SK-N-SH (cell line): ENCODE measurements at regions not wholly inside any gene's neighbourhood (a gene's known extent, or its start where the extent isn't known, plus 50 kb on each side); places are given as distances from the start of the nearest gene placed in this dataset.

Source experiments
- CTCF ChIA-PET: fragments of 300-600, 350-600 bp; formaldehyde crosslinking; extraction: SDS; loops from one replicate; lab custom pipeline; 2021; lab: Yijun Ruan, JAX
- POLR2A ChIA-PET: fragments of 350-600 bp; sonication (Branson Sonifier 250); formaldehyde crosslinking; extraction: SDS; loops from one replicate; lab custom pipeline; 2020; ENCODE audit warnings: antibody characterized with exemption, inconsistent platforms; lab: Yijun Ruan, JAX
- DNase-seq: peaks from one replicate; pipeline ENCODE4 v3.0.0; 2012
- H2AFZ ChIP-seq: fragments of 200-600 bp; sonication (generic); 2 replicates; pipeline ENCODE4 v1.8.1; 2016; ENCODE audit warnings: antibody characterized with exemption, mild to moderate bottlenecking, low read depth
- H3F3A ChIP-seq: fragments of 200-600 bp; sonication (generic); replicated peaks from 2 replicates; pipeline ENCODE3; 2016; ENCODE audit warnings: antibody characterized with exemption, mild to moderate bottlenecking; ENCODE audit not compliant: insufficient read depth
- H3K27ac ChIP-seq, 2 experiments: fragments of 200-500 bp in 1 of 2; fragments of 200-600 bp in 1 of 2; sonication (Bioruptor generic) in 1 of 2; sonication (generic), shearing (Covaris generic) in 1 of 2; 2 replicates each; pipeline versions ENCODE4 v1.5.1 to v1.6.1; 2014 to 2016; ENCODE audit warnings: low read depth in 2 of 2, inconsistent platforms in 1 of 2, low read length in 1 of 2, mild to moderate bottlenecking in 1 of 2, mixed read lengths in 1 of 2
- H3K27me3 ChIP-seq: fragments of 200-600 bp; sonication (generic), shearing (Covaris generic); 2 replicates; pipeline ENCODE4 v1.6.1; 2016; ENCODE audit warnings: mixed run types; ENCODE audit not compliant: insufficient read depth
- H3K36me3 ChIP-seq, 2 experiments: fragments of 200-500 bp in 1 of 2; fragments of 200-600 bp in 1 of 2; sonication (Bioruptor generic) in 1 of 2; sonication (generic) in 1 of 2; replicated peaks in 1 of 2; 2 replicates each; pipeline versions ENCODE3 to v1.5.1; 2014 to 2016; ENCODE audit warnings: low read length in 1 of 2, mild to moderate bottlenecking in 1 of 2; ENCODE audit not compliant: insufficient read depth in 2 of 2, control insufficient read depth in 1 of 2
- H3K4me1 ChIP-seq, 2 experiments: fragments of 200-500 bp in 1 of 2; fragments of 200-600 bp in 1 of 2; sonication (Bioruptor generic) in 1 of 2; sonication (generic), shearing (Covaris generic) in 1 of 2; 2 replicates each; pipeline versions ENCODE4 v1.5.1 to v1.6.1; 2014 to 2016; ENCODE audit warnings: low read depth in 1 of 2, low read length in 1 of 2, mixed run types in 1 of 2; ENCODE audit not compliant: insufficient read depth in 2 of 2, control insufficient read depth in 1 of 2
- H3K4me2 ChIP-seq: fragments of 200-600 bp; sonication (generic), shearing (Covaris generic); 2 replicates; pipeline ENCODE4 v1.6.1; 2017; ENCODE audit warnings: mixed run types
- H3K4me3 ChIP-seq, 2 experiments: fragments of 200-500 bp in 1 of 2; fragments of 200-600 bp in 1 of 2; sonication (Bioruptor generic) in 1 of 2; sonication (generic), shearing (Covaris generic) in 1 of 2; 2 replicates each; pipeline versions ENCODE4 v1.5.1 to v1.8.1; 2014 to 2016; ENCODE audit warnings: low read depth in 2 of 2, inconsistent platforms in 1 of 2, low read length in 1 of 2, mild to moderate bottlenecking in 1 of 2, mixed read lengths in 1 of 2, moderate library complexity in 1 of 2
- H3K79me2 ChIP-seq: fragments of 200-600 bp; sonication (generic); 2 replicates; pipeline ENCODE4 v1.8.1; 2017; ENCODE audit warnings: mild to moderate bottlenecking; ENCODE audit not compliant: insufficient read depth
- H3K9ac ChIP-seq: fragments of 200-600 bp; sonication (generic); 2 replicates; pipeline ENCODE4 v1.6.1; 2017; ENCODE audit warnings: mixed run types
- H3K9me2 ChIP-seq: fragments of 200-600 bp; sonication (generic); 2 replicates; pipeline ENCODE4 v1.6.1; 2017; ENCODE audit warnings: mixed run types
- H3K9me3 ChIP-seq: fragments of 200-600 bp; sonication (generic); 2 replicates; pipeline ENCODE4 v1.6.1; 2017; ENCODE audit warnings: mixed run types, mild to moderate bottlenecking, moderate library complexity
- H4K20me1 ChIP-seq: fragments of 200-600 bp; sonication (generic); 2 replicates; pipeline ENCODE4 v1.6.1; 2017; ENCODE audit warnings: mild to moderate bottlenecking, mixed run types; ENCODE audit not compliant: insufficient read depth
- CHD2 ChIP-seq: fragments of 150-350 bp; IDR thresholded peaks from 2 replicates; pipeline ENCODE4 v1.6.1; 2018; ENCODE audit warnings: low read length; ENCODE audit not compliant: partially characterized antibody
- CTCF ChIP-seq: fragments of 200-600 bp; sonication (generic); IDR thresholded peaks from 2 replicates; pipeline ENCODE4 v1.6.1; 2017; ENCODE audit warnings: antibody characterized with exemption, mild to moderate bottlenecking, moderate library complexity
- EP300 ChIP-seq, 2 experiments: IDR thresholded peaks; 2 replicates each; pipeline versions ENCODE4 v1.4.0 to v1.6.1; 2012; ENCODE audit warnings: borderline replicate concordance in 1 of 2, low read depth in 1 of 2, low read length in 1 of 2
- EZH2phosphoT487 ChIP-seq: fragments of 200-600 bp; sonication (generic); IDR thresholded peaks from 2 replicates; pipeline ENCODE4 v1.6.1; 2017; ENCODE audit warnings: low read depth, mixed run types, mild to moderate bottlenecking, antibody characterized with exemption, moderate library complexity, borderline replicate concordance
- FOXJ3 ChIP-seq: sonication (generic); formaldehyde crosslinking; IDR thresholded peaks from 2 replicates; pipeline ENCODE4 v1.5.1; 2020; ENCODE audit warnings: mild to moderate bottlenecking, missing genetic modification reagents
- FOXM1 ChIP-seq: IDR thresholded peaks from 2 replicates; pipeline ENCODE4 v1.4.0; 2012; ENCODE audit warnings: low read depth, mild to moderate bottlenecking
- GATA2 ChIP-seq: sonication (generic); formaldehyde crosslinking; IDR thresholded peaks from 2 replicates; pipeline ENCODE4 v1.5.0; 2020; ENCODE audit warnings: mild to moderate bottlenecking, missing genetic modification reagents
- RAD21 ChIP-seq: IDR thresholded peaks from 2 replicates; pipeline ENCODE4 v1.6.1; 2012; ENCODE audit warnings: mild to moderate bottlenecking, low read length
- TEAD4 ChIP-seq: IDR thresholded peaks from 2 replicates; pipeline ENCODE4 v1.4.0; 2012; ENCODE audit warnings: mild to moderate bottlenecking, borderline replicate concordance; ENCODE audit not compliant: insufficient read depth
- USF2 ChIP-seq: fragments of 150-350 bp; IDR thresholded peaks from 2 replicates; pipeline ENCODE4 v1.6.1; 2017; ENCODE audit warnings: antibody characterized with exemption, low read length, low read depth, borderline replicate concordance
- WGBS: methylation state at CpG from one replicate; pipeline ENCODE4 v1.1.6; 2017; ENCODE audit warnings: low lambda C conversion rate; 5-methylcytosine and 5-hydroxymethylcytosine counted together
- TF ChIP-seq, protein P1 (sequence below): IDR thresholded peaks from 2 replicates; pipeline ENCODE4; 2012
- TF ChIP-seq, protein P2 (sequence below): IDR thresholded peaks from 2 replicates; pipeline ENCODE4 v1.4.0; 2012; ENCODE audit warnings: low read depth, borderline replicate concordance
- TF ChIP-seq, protein P3 (sequence below): fragments of 150-350 bp; IDR thresholded peaks from 2 replicates; pipeline ENCODE4 v1.6.1; 2016; ENCODE audit warnings: mild to moderate bottlenecking, low read depth, low read length

DNA sequence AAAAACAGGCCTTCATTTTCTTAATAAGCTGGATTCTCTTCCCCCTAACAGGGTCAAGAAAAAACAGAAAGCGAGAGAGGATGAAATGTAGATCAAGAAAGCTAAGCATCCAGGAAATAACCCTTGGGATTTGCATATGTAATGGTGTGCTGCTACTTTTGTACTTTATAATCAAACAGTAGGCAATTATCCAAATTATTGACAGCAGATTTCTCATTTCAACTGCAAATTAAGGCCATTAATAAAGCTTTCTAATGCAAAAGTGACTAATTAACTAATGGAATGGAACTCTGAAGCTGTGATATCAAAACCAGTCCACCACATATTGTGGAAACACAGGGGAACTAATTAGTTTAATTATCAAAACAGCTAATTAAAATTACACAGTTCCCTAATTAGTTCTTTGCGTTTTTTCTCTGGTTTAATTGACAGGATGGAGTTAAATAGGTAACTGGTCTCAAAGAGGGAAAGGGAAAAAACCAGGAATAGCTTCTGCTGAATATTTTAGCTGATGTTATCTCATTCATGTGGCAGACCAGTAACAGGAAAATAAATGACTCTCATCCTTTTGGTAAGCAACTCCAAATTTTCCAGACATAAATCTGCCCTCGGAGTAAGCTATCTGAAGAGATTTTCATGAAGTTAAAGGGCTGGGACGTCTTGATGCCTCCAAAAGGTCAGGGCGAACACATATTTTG lies 182.7 kb upstream of the LMO3 start:
- WGBS = 5% methylated on average over 5 of the region's 5 CpGs
- Histone ChIP-seq H3F3A (no peaks in the 10 kb centered on the region), H3K4me3 (no peak overlapping the region), H3K27me3 (no peaks in the 10 kb centered on the region), H3K9me2 (no peaks in the 10 kb centered on the region), H3K4me1 (peaks cover 0 to 2% of the 10 kb centered on the region in 2 experiments; a peak in 2 of 4 replicates), H3K27ac (peak overlapping the region in 1 of 2 experiments; percentile 43; a peak in 2 of 4 replicates), H3K9me3 (no peaks in the 10 kb centered on the region), H3K36me3 (no peaks in the 10 kb centered on the region), H3K9ac (no peak overlapping the region), H3K79me2 (no peaks in the 10 kb centered on the region), H4K20me1 (no peaks in the 10 kb centered on the region), H2AFZ (no peak overlapping the region), H3K4me2 (no peak overlapping the region)
- CTCF ChIA-PET = interaction anchor here (0.8 to 1.1 kb wide), 2 partner anchors 92 to 182 kb away, joined by 3 read pairs; no protein-coding TSS in a partner anchor
- DNase-seq = peak; percentile 7
- TF ChIP-seq FOXM1 (no peak), FOXJ3 (no peak), GATA2 (CRISPR knock-in tag) (peak; percentile 78), CTCF (no peak), EP300 (IDR thresholded peaks at IDR 0.05; ENCODE audit: borderline replicate concordance in 1 of 2, low read depth in 1 of 2, low read length in 1 of 2) (0 out of 4 replicates have a peak, but pooled peaks of 1 of the 2 experiments have one; percentile 28)
- POLR2A ChIA-PET = no interaction called here

GRCh38 chr12:16785953-16786352 lies 180.0 kb upstream of the LMO3 start:
- Histone ChIP-seq H3K27ac (no peak overlapping the region), H3K36me3 (no peaks in the 10 kb centered on the region), H2AFZ (no peak overlapping the region), H3F3A (no peaks in the 10 kb centered on the region), H3K4me1 (peaks cover 0 to 2% of the 10 kb centered on the region in 2 experiments; a peak in 2 of 4 replicates)
- TF ChIP-seq, protein P1, sequence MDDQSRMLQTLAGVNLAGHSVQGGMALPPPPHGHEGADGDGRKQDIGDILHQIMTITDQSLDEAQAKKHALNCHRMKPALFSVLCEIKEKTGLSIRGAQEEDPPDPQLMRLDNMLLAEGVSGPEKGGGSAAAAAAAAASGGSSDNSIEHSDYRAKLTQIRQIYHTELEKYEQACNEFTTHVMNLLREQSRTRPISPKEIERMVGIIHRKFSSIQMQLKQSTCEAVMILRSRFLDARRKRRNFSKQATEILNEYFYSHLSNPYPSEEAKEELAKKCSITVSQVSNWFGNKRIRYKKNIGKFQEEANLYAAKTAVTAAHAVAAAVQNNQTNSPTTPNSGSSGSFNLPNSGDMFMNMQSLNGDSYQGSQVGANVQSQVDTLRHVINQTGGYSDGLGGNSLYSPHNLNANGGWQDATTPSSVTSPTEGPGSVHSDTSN = no peak
- TF ChIP-seq EZH2phosphoT487 (no peak), TEAD4 (no peak), CHD2 (no peak), RAD21 (no peak), EP300 (IDR thresholded peaks at IDR 0.05; ENCODE audit: borderline replicate concordance in 1 of 2, low read depth in 1 of 2, low read length in 1 of 2) (no peak), USF2 (no peak), FOXJ3 (no peak)
- TF ChIP-seq, protein P2, sequence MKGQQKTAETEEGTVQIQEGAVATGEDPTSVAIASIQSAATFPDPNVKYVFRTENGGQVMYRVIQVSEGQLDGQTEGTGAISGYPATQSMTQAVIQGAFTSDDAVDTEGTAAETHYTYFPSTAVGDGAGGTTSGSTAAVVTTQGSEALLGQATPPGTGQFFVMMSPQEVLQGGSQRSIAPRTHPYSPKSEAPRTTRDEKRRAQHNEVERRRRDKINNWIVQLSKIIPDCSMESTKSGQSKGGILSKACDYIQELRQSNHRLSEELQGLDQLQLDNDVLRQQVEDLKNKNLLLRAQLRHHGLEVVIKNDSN = no peak
- TF ChIP-seq, protein P3, sequence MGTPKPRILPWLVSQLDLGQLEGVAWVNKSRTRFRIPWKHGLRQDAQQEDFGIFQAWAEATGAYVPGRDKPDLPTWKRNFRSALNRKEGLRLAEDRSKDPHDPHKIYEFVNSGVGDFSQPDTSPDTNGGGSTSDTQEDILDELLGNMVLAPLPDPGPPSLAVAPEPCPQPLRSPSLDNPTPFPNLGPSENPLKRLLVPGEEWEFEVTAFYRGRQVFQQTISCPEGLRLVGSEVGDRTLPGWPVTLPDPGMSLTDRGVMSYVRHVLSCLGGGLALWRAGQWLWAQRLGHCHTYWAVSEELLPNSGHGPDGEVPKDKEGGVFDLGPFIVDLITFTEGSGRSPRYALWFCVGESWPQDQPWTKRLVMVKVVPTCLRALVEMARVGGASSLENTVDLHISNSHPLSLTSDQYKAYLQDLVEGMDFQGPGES = no peak
- TF ChIP-seq, all 33 proteins: peak for 0
- CTCF ChIA-PET = no interaction called here
- Histone ChIP-seq H4K20me1 (no peaks in the 10 kb centered on the region), H3K9me2 (no peaks in the 10 kb centered on the region), H3K4me2 (no peak overlapping the region), H3K4me3 (no peak overlapping the region), H3K9ac (no peak overlapping the region), H3K79me2 (no peaks in the 10 kb centered on the region), H3K9me3 (no peaks in the 10 kb centered on the region), H3K27me3 (no peaks in the 10 kb centered on the region)
- POLR2A ChIA-PET = no interaction called here
- no peak for DNase-seq
- WGBS = 3% methylated on average over 2 of the region's 2 CpGs
